MCF 10A (cell line): ENCODE measurements at regions not wholly inside any gene's neighbourhood (a gene's known extent, or its start where the extent isn't known, plus 50 kb on each side); places are given as distances from the start of the nearest gene placed in this dataset.

ENCODE experiments used
- BruUV-seq: library from RNA; stranded (reverse); fragments of 400-500 nt; replicated peaks from 2 replicates; lab custom pipeline; 2021; lab: Mats Ljungman, UMichigan
- CTCF ChIA-PET: fragments of 300-600 bp; sonication (Branson Sonifier 250); formaldehyde crosslinking; extraction: SDS; loops from one replicate; lab custom pipeline; 2021; ENCODE audit warnings: antibody characterized with exemption, inconsistent platforms; lab: Yijun Ruan, JAX
- POLR2A ChIA-PET: fragments of 300-600, 350-650 bp; sonication (Branson Sonifier 250); formaldehyde crosslinking; extraction: SDS; loops from one replicate; lab custom pipeline; 2020; ENCODE audit warnings: antibody characterized with exemption, inconsistent platforms; lab: Yijun Ruan, JAX
- DNase-seq: peaks from one replicate; pipeline ENCODE4 v3.0.0-alpha.2; 2018; ENCODE audit not compliant: unreplicated experiment
- H3K27ac Mint-ChIP-seq: one replicate; pipeline ENCODE4 v1.8.0; 2022; ENCODE audit warnings: mild to moderate bottlenecking, low read depth, mixed read lengths; ENCODE audit not compliant: unreplicated experiment
- H3K27me3 Mint-ChIP-seq: one replicate; pipeline ENCODE4 v1.8.0; 2022; ENCODE audit warnings: mixed read lengths; ENCODE audit not compliant: insufficient read depth, unreplicated experiment
- H3K36me3 Mint-ChIP-seq: one replicate; pipeline ENCODE4 v1.8.0; 2022; ENCODE audit warnings: mild to moderate bottlenecking, moderate library complexity, mixed read lengths; ENCODE audit not compliant: insufficient read depth, unreplicated experiment
- H3K4me1 Mint-ChIP-seq: one replicate; pipeline ENCODE4 v1.8.0; 2022; ENCODE audit warnings: mixed read lengths; ENCODE audit not compliant: insufficient read depth, unreplicated experiment
- H3K4me3 Mint-ChIP-seq: one replicate; pipeline ENCODE4 v1.8.0; 2022; ENCODE audit warnings: mild to moderate bottlenecking, moderate library complexity, mixed read lengths; ENCODE audit not compliant: unreplicated experiment
- H3K9me3 Mint-ChIP-seq: one replicate; pipeline ENCODE4 v1.8.0; 2022; ENCODE audit warnings: mixed read lengths; ENCODE audit not compliant: unreplicated experiment
- intact Hi-C: fragments of 100-400 bp; cut with micrococcal nuclease; formaldehyde crosslinking; loops from 2 replicates; pipeline ENCODE4 v1.14.1; 2022
- TF ChIP-seq, protein P1 (sequence below): fragments of 200-600 bp; IDR thresholded peaks from one replicate; pipeline ENCODE4 v1.8.0; 2022; ENCODE audit warnings: antibody characterized with exemption, mild to moderate bottlenecking; ENCODE audit not compliant: unreplicated experiment

DNA sequence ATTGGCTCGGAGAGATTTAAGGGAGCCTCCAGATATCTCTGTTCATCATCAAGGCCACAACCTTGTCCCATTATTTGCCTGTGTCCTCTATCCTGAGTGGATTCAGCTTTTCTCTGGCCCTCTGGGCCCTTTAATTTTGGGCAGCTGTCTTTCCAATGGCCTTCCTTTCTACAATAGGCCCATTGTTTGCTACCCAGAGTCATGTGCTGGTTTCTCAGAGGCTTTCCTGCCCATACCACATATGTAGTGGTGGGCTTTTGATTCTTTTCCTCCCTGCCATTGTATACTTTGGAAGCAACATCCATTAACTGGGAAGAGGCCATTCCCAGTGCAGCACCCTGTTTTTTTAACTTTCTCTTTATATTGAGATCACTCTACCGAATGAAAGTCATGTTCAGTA, 233.9 kb upstream of the SGCD start:
- CTCF ChIA-PET = no interaction called here
- no TSS peak for BruUV-seq
- no peaks in the 10 kb centered on the region for H3K36me3 Mint-ChIP-seq
- H3K27me3 Mint-ChIP-seq = no peaks in the 10 kb centered on the region
- peaks cover 5% of the 10 kb centered on the region for H3K4me1 Mint-ChIP-seq
- DNase-seq = no peak
- peaks cover 7% of the 10 kb centered on the region for H3K9me3 Mint-ChIP-seq
- H3K4me3 Mint-ChIP-seq = no peak overlapping the region
- no peak overlapping the region for H3K27ac Mint-ChIP-seq
- TF ChIP-seq, protein P1, sequence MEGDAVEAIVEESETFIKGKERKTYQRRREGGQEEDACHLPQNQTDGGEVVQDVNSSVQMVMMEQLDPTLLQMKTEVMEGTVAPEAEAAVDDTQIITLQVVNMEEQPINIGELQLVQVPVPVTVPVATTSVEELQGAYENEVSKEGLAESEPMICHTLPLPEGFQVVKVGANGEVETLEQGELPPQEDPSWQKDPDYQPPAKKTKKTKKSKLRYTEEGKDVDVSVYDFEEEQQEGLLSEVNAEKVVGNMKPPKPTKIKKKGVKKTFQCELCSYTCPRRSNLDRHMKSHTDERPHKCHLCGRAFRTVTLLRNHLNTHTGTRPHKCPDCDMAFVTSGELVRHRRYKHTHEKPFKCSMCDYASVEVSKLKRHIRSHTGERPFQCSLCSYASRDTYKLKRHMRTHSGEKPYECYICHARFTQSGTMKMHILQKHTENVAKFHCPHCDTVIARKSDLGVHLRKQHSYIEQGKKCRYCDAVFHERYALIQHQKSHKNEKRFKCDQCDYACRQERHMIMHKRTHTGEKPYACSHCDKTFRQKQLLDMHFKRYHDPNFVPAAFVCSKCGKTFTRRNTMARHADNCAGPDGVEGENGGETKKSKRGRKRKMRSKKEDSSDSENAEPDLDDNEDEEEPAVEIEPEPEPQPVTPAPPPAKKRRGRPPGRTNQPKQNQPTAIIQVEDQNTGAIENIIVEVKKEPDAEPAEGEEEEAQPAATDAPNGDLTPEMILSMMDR = no peak
- intact Hi-C loops = no loop called here
- POLR2A ChIA-PET = no interaction called here

DNA sequence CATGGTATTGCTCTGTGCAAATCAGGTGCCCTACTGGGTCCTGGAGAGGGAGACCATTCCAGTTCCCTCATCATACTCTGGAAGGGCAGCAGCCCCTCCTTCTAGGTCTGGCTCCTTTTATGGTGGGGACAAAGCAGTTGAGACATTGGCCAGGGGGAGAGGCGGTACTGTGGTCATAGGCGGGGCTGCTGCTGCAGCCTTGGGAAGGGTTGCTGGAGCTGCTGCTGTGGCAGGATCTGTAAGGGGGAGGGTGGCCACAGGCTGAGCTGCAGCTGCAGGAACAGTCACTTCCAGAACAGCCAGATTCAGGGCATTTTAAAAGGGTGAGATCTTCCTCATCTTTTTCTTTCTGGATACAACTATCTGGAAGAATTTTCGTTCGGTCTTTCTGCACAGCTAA, 233.0 kb upstream of the SGCD start:
- peaks cover 5% of the 10 kb centered on the region for H3K4me1 Mint-ChIP-seq
- BruUV-seq = no TSS peak
- ChIA-PET CTCF (no interaction called here), POLR2A (no interaction called here)
- intact Hi-C loops = no loop called here
- TF ChIP-seq, protein P1 = no peak
- H3K36me3 Mint-ChIP-seq = no peaks in the 10 kb centered on the region
- no peak for DNase-seq
- peaks cover 7% of the 10 kb centered on the region for H3K9me3 Mint-ChIP-seq
- H3K27me3 Mint-ChIP-seq = no peaks in the 10 kb centered on the region
- H3K27ac Mint-ChIP-seq = no peak overlapping the region
- H3K4me3 Mint-ChIP-seq = no peak overlapping the region

DNA sequence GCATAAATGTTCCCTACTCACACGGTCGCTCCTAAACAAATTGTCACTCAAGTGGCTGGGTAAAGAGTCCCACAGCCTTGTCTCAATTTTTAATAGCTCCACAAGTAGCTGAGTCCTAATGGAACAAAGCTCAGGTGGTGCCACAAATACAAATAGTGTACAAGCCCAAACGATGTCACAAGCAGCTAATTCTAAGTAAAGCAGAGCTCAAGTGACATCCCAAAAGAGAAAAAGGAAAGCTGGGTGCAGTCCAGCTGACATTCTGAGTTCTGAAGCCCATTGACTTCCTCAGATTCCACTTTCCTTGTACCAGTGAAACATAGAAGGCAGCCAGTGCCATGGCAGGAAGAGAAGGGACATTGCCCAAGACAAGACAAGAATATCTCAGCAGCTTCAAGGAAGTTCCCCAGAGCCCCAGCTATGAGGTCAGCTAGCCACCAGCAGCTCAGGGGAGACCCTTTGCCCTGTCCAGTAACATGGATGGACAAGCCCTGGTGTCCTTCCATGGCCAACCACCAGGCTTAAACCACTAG, 231.2 kb upstream of the SGCD start:
- no TSS peak for BruUV-seq
- no peak for DNase-seq
- no peaks in the 10 kb centered on the region for H3K27me3 Mint-ChIP-seq
- H3K4me3 Mint-ChIP-seq = no peak overlapping the region
- no peaks in the 10 kb centered on the region for H3K36me3 Mint-ChIP-seq
- peaks cover 5% of the 10 kb centered on the region for H3K4me1 Mint-ChIP-seq
- no peak overlapping the region for H3K27ac Mint-ChIP-seq
- TF ChIP-seq, protein P1 = no peak
- no peaks in the 10 kb centered on the region for H3K9me3 Mint-ChIP-seq
- CTCF ChIA-PET = interaction anchor here (0.7 to 1.0 kb wide), 5 partner anchors 10 to 721 kb away, joined by 3 to 5 read pairs (median 4); no protein-coding TSS in a partner anchor
- POLR2A ChIA-PET = no interaction called here
- intact Hi-C loops = no loop called here

DNA sequence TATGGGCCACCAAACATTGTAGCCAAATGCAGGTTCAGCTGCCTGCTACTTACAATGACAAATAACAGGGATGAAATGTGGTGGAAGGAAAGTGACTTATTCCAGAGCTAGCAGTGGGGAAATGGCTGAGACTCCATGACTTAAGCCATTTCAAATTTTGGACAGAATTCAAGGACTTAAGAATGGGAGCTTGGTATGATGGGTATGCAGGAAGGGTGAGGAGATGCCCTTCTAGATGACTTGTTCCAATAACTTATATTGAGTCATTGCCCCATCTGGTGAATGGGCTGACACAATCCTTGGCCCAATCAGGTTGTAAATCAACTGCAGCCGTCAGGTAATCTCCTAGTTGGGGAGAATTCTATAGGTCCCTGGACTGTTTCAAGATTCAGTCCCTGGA, 230.7 kb upstream of the SGCD start:
- BruUV-seq = no TSS peak
- TF ChIP-seq, protein P1 = no peak
- no peak for DNase-seq
- no peaks in the 10 kb centered on the region for H3K27me3 Mint-ChIP-seq
- intact Hi-C loops = no loop called here
- H3K4me1 Mint-ChIP-seq = peaks cover 5% of the 10 kb centered on the region
- H3K4me3 Mint-ChIP-seq = no peak overlapping the region
- H3K9me3 Mint-ChIP-seq = no peaks in the 10 kb centered on the region
- ChIA-PET CTCF (interaction anchor here (0.6 to 0.7 kb wide), 2 partner anchors 10 to 728 kb away, joined by 3 to 5 read pairs; no protein-coding TSS in a partner anchor), POLR2A (no interaction called here)
- H3K36me3 Mint-ChIP-seq = no peaks in the 10 kb centered on the region
- no peak overlapping the region for H3K27ac Mint-ChIP-seq
